NCI-H1930 (cell line): ENCODE measurements at regions not wholly inside any gene's neighbourhood (a gene's known extent, or its start where the extent isn't known, plus 50 kb on each side); places are given as distances from the start of the nearest gene placed in this dataset.
"Not testable (repeated sequence)": the region's sequence is repeated elsewhere in the genome, so short reads cannot be mapped to it uniquely, and the experiment has no call there.

Source experiments
- DNase-seq, 2 experiments: peaks; one replicate each; lab custom pipeline; 2025; lab: John Stamatoyannopoulos, UW

DNA sequence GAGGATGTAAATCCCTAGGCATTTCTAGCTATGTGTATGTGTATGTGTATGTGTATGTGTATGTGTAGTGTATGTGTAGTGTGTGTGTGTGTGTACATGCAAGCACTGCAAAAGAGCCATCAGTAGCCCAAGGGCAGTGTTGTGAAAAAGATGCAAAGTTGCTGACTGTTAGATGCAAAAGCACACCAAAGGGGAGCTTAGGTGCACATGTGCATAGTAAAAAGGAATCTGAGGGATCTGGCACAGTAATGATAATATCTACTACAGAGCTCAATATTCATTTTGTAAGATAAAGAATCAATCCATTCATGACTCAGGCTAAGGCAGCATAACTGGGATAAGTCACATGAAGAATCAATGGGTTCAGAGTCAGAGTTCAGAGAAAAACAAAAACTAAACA lies 80.2 kb downstream of the TMEM47 start:
- no peak for DNase-seq

DNA sequence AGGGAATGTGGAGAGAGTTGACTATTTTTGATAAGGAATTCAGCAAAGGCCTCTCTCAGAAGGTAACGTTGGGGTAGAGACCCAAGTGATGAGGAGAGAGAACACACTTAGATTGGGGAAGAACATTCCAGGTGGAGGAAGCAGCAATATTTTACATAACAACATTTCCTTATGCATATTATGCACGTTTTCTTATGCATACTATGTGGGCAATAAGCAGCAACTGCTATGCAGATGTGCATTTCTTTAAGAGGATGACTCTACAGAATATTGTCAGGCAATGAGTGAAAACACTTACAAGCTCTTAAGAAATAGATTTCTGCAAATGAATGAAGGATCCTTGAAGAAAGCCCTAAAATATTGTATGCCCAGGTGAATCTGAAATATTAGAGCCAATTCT lies 91.1 kb downstream of the TMEM47 start:
- DNase-seq, result no peak

DNA sequence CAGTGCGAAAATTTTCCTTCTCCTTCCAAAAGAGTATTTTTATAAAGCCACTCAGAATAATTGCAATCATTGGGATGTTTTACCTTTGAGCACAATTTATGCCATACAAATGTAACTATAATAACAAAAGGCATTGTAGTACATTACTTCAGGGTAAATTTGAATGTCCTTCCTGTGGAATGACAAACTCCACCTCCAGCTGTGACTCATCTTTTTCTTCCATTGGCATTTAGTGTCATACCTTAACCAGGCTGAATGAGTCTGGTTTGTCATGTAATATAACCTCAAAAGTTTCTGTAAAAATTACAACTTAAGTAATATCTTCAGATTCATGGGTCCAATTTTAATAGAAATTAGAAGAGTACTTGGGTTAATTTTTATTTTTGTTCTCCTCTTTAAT lies 93.3 kb downstream of the TMEM47 start:
- no peak for DNase-seq

DNA sequence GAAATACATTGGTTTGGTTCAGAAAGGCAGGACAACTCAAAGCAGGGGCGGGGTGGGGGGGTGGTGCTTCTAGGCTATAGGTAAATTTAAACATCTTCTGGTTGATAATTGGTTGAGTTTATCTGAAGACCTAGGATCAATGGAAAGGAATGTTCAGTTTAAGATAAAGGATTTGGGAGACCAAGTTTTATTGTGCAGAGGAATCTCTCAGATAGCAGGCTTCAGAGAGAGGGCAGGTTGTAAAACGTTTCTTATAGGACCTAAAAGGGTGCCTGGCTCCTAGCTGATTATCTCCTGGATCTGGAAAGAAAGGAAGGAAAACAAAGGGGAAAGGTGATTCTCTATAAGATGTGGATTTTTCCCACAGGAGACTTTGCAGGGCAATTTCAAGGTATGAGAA lies 94.0 kb downstream of the TMEM47 start:
- DNase-seq, result no peak

GRCh38 chrX:34562006-34562405 lies 95.1 kb downstream of the TMEM47 start:
- DNase-seq, result no peak

DNA sequence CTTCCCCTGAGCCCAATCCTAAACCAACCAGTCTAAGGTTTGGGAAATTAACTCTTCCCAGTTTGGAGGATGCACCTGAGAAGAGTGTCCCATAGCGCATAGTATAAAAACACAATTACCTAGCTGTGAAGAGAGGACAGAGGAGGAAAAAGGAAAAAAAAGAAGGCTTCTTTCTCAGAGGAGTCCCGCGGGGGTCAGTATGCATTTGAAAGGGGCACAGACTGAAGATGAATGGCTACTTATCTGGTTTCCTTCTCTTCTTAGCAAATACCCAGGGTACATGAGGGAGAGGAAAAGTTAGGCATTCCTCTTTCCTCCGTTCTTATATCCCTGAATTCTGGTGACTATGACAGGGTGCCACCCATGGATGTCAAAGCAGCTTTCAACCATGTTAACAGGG lies 96.9 kb downstream of the TMEM47 start:
- no peak for DNase-seq

GRCh38 chrX:34559325-34559724 lies 97.8 kb downstream of the TMEM47 start:
- no peak for DNase-seq

GRCh38 chrX:34557733-34558132 lies 99.4 kb downstream of the TMEM47 start:
- DNase-seq, result no peak

- DNase-seq, result no peak
These were observed 101.6 kb downstream of the TMEM47 start for GRCh38 chrX:34555481-34555880.

- DNase-seq, result no peak
These were observed 110.7 kb downstream of the TMEM47 start for GRCh38 chrX:34546366-34546765.

DNA sequence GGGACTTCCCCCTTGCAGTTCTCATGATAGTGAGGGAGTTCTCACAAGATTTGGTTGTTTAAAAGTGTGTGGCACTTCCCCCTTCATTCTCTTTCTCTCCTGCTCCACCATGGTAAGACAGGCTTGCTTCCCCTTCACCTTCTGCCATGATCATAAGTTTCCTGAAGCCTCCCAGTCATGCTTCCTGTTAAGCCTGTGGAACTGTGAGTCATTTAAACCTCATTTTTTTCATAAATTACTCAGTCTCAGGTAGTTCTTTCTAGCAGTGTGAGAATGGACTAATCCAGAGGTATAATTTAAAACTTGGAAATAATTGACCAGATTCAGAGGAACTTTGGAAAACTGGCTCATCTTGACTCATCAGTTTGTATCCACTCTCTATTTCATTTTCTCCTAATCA lies 129.0 kb downstream of the TMEM47 start:
- no peak for DNase-seq

- no peak for DNase-seq
These were observed 135.5 kb downstream of the TMEM47 start for GRCh38 chrX:34521563-34521962.

- DNase-seq, result no peak
These were observed 147.7 kb downstream of the TMEM47 start for GRCh38 chrX:34509394-34509793.

- DNase-seq, result no peak
These were observed 154.0 kb downstream of the TMEM47 start for GRCh38 chrX:34503119-34503518.

- DNase-seq, result no peak
These were observed 164.0 kb downstream of the TMEM47 start for GRCh38 chrX:34493086-34493485.

GRCh38 chrX:34491126-34491525 lies 166.0 kb downstream of the TMEM47 start:
- no peak for DNase-seq

DNA sequence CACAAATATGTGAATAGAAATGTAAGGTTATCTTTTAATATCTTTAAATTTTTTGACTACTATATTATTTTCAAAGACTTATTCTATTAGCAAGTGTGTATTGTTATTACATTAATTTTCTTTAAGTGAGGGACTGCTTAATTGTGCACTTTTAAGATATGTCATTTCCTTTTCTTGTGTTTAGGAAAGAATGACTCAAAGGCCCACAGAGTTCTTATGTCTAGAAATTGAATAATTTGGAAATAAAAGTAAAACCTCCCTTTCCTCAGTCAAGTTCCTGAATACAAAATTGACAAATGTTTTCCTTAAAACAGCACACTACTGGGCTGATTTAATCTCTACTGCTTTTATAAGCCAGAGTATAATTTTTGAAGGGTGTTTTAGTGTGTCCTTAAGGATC lies 169.7 kb downstream of the TMEM47 start:
- DNase-seq, result no peak

GRCh38 chrX:34483980-34484379 lies 173.1 kb downstream of the TMEM47 start:
- no peak for DNase-seq

GRCh38 chrX:34470507-34470906 lies 186.6 kb downstream of the TMEM47 start:
- no peak for DNase-seq

GRCh38 chrX:34467437-34467836 lies 189.6 kb downstream of the TMEM47 start:
- DNase-seq, result no peak

DNA sequence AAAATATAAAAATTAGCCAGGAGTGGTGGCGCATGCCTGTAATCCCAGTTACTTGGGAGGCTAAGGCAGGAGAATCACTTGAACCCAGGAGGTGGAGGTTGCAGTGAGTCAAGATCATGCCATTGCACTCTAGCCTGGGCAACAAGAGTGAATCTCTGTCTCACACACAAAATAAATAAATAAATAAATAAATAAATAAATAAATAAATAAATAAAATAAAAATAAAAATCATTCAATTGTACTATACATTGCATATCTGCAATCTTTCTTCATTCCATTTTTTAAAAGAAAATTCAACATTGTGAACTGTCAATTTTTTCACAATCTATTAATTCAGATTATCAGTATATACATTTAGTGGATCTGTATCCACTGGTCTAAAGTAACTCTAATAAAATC lies 193.9 kb downstream of the TMEM47 start:
- DNase-seq, result not testable (repeated sequence)

GRCh38 chrX:34457850-34458249 lies 199.2 kb downstream of the TMEM47 start:
- DNase-seq, result not testable (repeated sequence)

DNA sequence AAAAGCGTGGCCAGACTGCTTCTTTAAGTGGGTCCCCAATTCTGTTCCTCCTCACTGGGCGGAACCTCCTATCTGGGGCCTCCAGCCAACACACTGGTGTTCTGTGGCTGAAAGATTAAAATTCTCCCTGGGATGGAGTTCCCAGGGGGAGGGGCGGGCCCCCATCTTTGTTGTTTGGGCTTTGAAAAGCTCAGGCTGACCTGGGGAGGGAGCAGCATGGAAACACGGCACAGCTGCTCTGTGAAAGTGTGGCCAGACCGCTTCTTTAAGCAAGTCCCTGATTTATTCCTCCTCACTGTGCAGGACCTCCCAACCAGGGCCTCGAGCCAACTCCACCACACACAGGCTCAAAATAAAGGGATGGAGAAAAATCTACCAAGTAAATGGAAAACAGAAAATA lies 219.5 kb downstream of the TMEM47 start:
- DNase-seq, result no peak

- DNase-seq, result no peak
These were observed 230.8 kb downstream of the TMEM47 start for GRCh38 chrX:34426334-34426733.

DNA sequence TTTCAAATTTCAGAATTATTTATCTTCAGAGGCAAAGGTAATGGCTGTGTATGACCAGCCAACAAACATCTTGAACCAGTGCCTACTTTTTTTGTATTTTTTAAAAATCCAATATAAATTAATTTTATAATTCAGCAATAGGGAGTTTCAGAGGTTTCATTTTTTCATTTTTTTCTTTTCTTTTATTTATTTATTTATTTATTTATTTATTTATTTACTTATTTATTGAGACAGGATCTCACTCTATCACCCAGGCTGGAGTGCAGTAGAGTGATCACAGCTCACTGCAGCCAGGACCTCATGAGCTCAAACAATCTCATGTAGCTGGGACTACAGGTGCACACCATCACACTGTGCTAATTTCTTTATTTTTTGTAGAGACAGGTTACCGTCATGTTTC lies 250.5 kb downstream of the TMEM47 start:
- no peak for DNase-seq
